ENCODE measurements at regions not wholly inside any gene's neighbourhood (a gene's known extent, or its start where the extent isn't known, plus 50 kb on each side); places are given as distances from the start of the nearest gene placed in this dataset.
"Not testable (repeated sequence)": the region's sequence is repeated elsewhere in the genome, so short reads cannot be mapped to it uniquely, and the experiment has no call there.

DNA sequence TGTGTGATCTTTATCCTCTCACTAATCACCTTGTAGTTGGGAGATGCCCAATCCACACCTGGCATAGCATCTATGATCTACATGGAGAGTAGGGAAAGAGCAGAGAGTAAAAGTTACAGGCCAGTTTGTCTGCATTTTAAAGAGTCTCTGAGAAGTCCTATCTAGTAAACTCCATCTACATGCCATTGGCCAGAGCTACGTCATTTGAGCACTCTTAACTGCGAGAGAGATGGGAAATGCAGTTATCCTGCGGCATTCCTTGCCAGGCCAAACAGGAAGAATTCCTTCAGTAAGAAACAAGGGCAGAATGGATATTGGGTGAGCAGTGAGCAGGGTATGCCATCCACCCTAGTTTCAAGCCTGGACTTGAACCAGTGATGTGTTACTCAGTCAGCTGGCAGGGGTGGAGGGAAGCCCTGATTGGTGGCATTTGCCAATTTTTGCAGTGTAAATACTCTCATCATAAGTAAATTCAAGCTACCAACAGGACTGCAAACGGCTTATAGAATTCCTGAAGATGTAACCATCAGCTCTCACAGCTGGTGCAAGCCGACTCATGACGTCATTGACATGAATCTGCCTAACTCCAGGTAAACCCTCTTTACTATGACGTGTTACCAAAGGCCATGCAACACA, 156.8 kb upstream of the MSX2 start:
- no peak for DNase-seq

- no peak for DNase-seq
Observed at GRCh38 chr5:174570662-174571061, 153.7 kb upstream of the MSX2 start.

- no peak for DNase-seq
Observed at GRCh38 chr5:174571662-174572397, 152.6 kb upstream of the MSX2 start.

- no peak for DNase-seq
Observed at GRCh38 chr5:174572591-174572990, 151.8 kb upstream of the MSX2 start.

DNA sequence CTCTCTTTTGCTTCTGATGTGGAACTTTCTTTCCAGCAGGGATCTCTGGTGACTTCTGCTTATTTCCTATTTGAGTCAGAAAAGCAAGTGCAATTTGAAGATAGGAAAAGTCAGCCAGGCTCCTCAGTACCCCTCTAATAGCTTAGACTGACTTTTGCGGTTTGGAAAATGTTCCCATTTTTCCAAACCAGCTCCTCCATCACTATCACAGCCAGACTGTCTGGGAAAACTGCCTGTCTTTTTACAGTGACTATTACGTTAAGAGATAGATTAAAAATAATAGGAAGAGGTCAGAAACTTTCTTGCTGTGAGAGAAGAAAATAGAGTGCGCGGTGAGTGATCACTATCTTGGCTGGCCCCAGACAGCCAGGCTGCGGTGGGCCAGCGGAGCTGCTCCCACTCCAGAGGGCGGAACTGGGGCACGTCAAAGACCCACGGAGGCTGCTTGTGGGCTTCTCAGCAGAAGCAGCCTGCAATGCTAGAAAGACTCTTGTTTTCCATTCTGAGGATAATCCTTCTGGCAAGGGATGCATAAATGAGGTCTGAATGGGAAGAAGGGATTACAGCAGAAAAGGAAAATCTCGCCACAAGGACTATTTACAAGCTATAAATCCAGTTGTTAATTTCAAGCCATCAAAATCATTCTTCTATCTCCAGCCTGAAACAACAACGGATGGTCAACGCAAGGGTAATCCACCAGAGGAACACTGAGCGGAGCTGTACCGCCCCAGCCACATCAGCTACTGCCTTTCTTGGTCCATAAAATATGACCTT, 151.0 kb upstream of the MSX2 start:
- no peak for DNase-seq

DNA sequence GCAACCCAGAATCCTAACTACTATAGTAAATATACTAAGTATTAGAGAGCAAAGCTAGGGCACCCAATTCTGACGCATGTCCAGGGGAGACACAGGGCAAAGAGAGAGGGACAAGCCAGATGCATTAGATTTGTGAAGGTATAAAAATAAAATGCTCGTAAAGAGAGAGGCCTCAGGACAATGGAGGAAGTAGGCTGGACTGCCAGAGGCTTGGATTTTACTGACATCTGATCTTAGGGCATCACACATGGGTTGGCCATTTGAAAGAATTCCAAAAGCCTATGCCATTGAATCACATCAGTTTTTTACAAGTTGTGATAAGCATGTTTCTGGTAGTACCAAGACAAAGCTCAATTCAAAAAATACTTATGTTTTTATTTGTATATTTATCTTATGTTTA, 149.3 kb upstream of the MSX2 start:
- DNase-seq: no peak

DNA sequence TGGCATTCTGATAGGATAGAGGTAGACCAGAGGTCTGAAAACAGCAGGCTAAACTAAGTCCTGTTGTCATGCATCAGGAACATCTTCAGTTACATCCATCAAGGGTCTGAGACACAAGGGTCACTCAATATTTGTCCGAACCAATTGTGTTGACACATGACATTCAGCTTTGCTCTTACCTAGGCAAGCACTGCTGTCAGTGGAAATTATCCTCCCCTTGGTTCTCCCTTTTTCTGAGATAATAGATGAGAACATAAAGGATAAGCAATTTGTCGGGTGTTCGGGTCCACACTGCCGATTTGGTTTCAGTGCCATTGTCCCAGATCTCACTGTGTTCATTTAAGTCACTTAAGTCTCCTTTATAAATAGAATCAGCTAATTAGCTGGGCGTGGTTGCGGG, 148.3 kb upstream of the MSX2 start:
- DNase-seq: no peak

GRCh38 chr5:174581479-174581878, 142.9 kb upstream of the MSX2 start:
- no peak for DNase-seq

GRCh38 chr5:174581894-174582293, 142.5 kb upstream of the MSX2 start:
- DNase-seq: no peak

DNA sequence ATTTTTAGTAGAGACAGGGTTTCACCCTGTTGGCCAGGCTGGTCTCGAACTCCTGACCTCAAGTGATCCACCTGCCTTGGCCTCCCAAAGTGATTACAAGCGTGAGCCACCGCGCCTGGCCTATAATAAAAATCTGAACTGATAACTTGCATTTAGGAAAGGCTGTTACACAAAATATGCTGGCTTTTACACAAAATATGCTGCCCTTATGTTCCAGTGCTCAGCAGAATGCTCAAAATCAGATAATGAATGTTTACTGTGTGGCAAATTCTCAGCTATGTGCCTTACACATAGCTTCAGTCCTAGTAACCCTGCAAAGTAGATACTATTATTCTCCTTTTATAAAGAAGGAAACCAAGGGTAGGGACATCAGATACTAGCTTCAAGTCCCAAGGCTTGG, 141.3 kb upstream of the MSX2 start:
- no peak for DNase-seq

GRCh38 chr5:174585472-174585871, 138.9 kb upstream of the MSX2 start:
- no peak for DNase-seq

- DNase-seq: not testable (repeated sequence)
Observed at GRCh38 chr5:174586163-174586562, 138.2 kb upstream of the MSX2 start.

GRCh38 chr5:174589011-174589410, 135.4 kb upstream of the MSX2 start:
- no peak for DNase-seq

GRCh38 chr5:174589599-174589998, 134.8 kb upstream of the MSX2 start:
- no peak for DNase-seq

- DNase-seq: no peak
Observed at GRCh38 chr5:174590820-174591219, 133.6 kb upstream of the MSX2 start.

- DNase-seq: no peak
Observed at GRCh38 chr5:174596429-174596828, 128.0 kb upstream of the MSX2 start.

DNA sequence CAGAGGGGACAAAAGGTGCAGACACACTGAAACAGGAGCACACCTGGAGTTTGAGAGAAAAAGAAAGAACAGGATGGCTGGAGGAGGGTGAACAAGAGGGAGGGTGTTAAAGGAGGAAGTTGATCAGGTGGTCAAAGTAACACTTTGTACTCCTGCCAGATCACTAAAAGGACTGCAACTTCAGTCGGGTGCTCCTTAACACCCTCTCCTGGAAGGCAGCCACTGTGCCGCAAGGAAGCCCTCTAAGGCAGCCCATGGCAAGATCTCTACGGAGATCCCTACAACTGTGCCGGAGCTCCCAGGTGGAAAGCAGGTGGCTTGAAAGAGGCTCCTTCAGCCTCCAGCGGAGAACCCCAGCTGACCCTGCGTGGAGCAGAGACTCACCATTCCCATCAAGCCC, 124.4 kb upstream of the MSX2 start:
- DNase-seq: no peak

GRCh38 chr5:174601946-174602345, 122.4 kb upstream of the MSX2 start:
- no peak for DNase-seq

- no peak for DNase-seq
Observed at GRCh38 chr5:174606153-174606552, 118.2 kb upstream of the MSX2 start.

GRCh38 chr5:174606646-174607045, 117.7 kb upstream of the MSX2 start:
- no peak for DNase-seq

DNA sequence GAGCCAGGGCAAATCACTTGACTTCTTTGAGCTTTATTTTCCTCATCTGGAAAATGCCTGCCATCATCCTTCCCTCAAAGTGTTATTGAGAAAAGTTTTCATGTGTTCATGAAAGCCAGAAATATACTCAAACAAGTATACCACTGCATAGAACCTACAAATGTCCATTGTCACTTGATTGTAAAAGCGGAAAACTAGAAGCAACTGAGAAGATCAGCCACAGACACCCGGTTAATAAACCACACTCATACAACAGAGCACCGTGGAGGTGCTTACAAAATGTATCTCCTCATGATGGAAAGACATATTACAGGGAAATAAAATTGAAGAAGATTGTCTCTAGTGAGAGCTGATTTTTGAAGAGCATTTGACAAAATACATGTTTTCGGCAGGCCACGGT, 117.2 kb upstream of the MSX2 start:
- no peak for DNase-seq

- no peak for DNase-seq
Observed at GRCh38 chr5:174607916-174608315, 116.5 kb upstream of the MSX2 start.

DNA sequence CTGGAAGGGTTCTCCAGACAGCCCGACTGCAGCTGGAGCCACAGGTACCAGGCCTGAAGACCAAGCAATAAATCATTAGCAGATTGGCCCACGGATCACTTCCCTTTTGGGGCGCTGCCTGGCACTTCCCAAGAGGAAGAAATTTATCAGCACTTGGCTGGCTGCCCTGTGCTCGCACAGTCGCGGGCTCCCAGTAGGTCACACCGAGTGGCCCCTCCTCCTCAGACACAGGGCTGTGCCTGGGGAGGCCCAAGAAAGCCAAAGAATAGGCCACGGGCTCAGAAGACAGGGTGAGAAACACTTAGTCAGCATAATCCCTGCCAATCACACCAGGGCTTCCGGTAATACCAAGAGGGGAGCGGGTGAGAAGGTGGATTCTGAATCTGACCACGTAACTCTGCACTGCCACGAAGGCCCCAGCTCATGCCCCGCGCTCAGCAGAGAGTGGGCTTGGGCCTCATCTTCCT, 115.7 kb upstream of the MSX2 start:
- DNase-seq: no peak

GRCh38 chr5:174609116-174609515, 115.3 kb upstream of the MSX2 start:
- DNase-seq: no peak

All from activated T-cell treated with anti-CD3 and anti-CD28 coated beads for 4 hours (primary cell).